ENCODE measurements at regions not wholly inside any gene's neighbourhood (a gene's known extent, or its start where the extent isn't known, plus 50 kb on each side); places are given as distances from the start of the nearest gene placed in this dataset.

GRCh38 chrX:27222661-27223060, 240.5 kb downstream of the PPP4R3C start:
- H3K4me1 Mint-ChIP-seq: no peaks in the 10 kb centered on the region
- DNase-seq: no peak
- H3K9ac ChIP-seq (ENCODE audit: extremely low read depth, low read length, poor library complexity, severe bottlenecking): no peak overlapping the region
- no peak for TF ChIP-seq CTCF (conservative IDR thresholded peaks at IDR 0.05)
- no peak overlapping the region for H3K4me3 ChIP-seq (ENCODE audit: low read length)
- 93% methylated on average over 8 of the region's 8 CpGs; no CpG with 5 or more reads in 1 of the 2 experiments for WGBS, 2 experiments (ENCODE audit: insufficient coverage in 1 of 2, insufficient read length in 1 of 2)
- H3K27me3 ChIP-seq (ENCODE audit: control insufficient read depth, insufficient read depth, low read length, poor library complexity, severe bottlenecking): no peaks in the 10 kb centered on the region
- no peaks in the 10 kb centered on the region for H3K9me3 ChIP-seq (ENCODE audit: control insufficient read depth, low read length)
- no peaks in the 10 kb centered on the region for H3K36me3 ChIP-seq (ENCODE audit: control insufficient read depth, insufficient read depth, low read length)
- H3K27me3 Mint-ChIP-seq (ENCODE audit: insufficient read depth): no peaks in the 10 kb centered on the region
- no peak overlapping the region for H3K27ac Mint-ChIP-seq
- peaks cover 51% of the 10 kb centered on the region for H3K9me3 Mint-ChIP-seq
- H3K4me3 Mint-ChIP-seq: no peak overlapping the region
- H3K4me1 ChIP-seq (ENCODE audit: control insufficient read depth, insufficient read depth, low read length): no peaks in the 10 kb centered on the region
- H3K36me3 Mint-ChIP-seq (ENCODE audit: low read depth): no peaks in the 10 kb centered on the region
- H3K27ac ChIP-seq (ENCODE audit: low read depth, low read length): no peak overlapping the region

- peaks cover 22% of the 10 kb centered on the region for H3K9me3 Mint-ChIP-seq
- H3K9ac ChIP-seq (ENCODE audit: extremely low read depth, low read length, poor library complexity, severe bottlenecking): no peak overlapping the region
- no peaks in the 10 kb centered on the region for H3K27me3 ChIP-seq (ENCODE audit: control insufficient read depth, insufficient read depth, low read length, poor library complexity, severe bottlenecking)
- H3K4me1 ChIP-seq (ENCODE audit: control insufficient read depth, insufficient read depth, low read length): no peaks in the 10 kb centered on the region
- no peak overlapping the region for H3K27ac Mint-ChIP-seq
- peak; percentile 58 for DNase-seq
- no peaks in the 10 kb centered on the region for H3K36me3 Mint-ChIP-seq (ENCODE audit: low read depth)
- H3K4me1 Mint-ChIP-seq: no peaks in the 10 kb centered on the region
- no peaks in the 10 kb centered on the region for H3K36me3 ChIP-seq (ENCODE audit: control insufficient read depth, insufficient read depth, low read length)
- no peak overlapping the region for H3K4me3 Mint-ChIP-seq
- no peak overlapping the region for H3K4me3 ChIP-seq (ENCODE audit: low read length)
- no peak overlapping the region for H3K27ac ChIP-seq (ENCODE audit: low read depth, low read length)
- WGBS, 2 experiments (ENCODE audit: insufficient coverage in 1 of 2, insufficient read length in 1 of 2): 25 to 45% methylated on average over 4 to 5 of the region's 5 CpGs
- TF ChIP-seq CTCF (conservative IDR thresholded peaks at IDR 0.05): peak; percentile 86
- H3K9me3 ChIP-seq (ENCODE audit: control insufficient read depth, low read length): no peaks in the 10 kb centered on the region
- no peaks in the 10 kb centered on the region for H3K27me3 Mint-ChIP-seq (ENCODE audit: insufficient read depth)
Measured at GRCh38 chrX:27186671-27187070, 276.5 kb downstream of the PPP4R3C start.

GRCh38 chrX:27163236-27163635, 299.9 kb downstream of the PPP4R3C start:
- DNase-seq: no peak
- Mint-ChIP-seq H3K4me1 (no peaks in the 10 kb centered on the region), H3K27me3 (ENCODE audit: insufficient read depth) (no peaks in the 10 kb centered on the region), H3K9me3 (peaks cover 30% of the 10 kb centered on the region), H3K4me3 (no peak overlapping the region), H3K27ac (no peak overlapping the region), H3K36me3 (ENCODE audit: low read depth) (no peaks in the 10 kb centered on the region)
- no peaks in the 10 kb centered on the region for H3K9me3 ChIP-seq (ENCODE audit: control insufficient read depth, low read length)
- no peak overlapping the region for H3K4me3 ChIP-seq (ENCODE audit: low read length)
- H3K9ac ChIP-seq (ENCODE audit: extremely low read depth, low read length, poor library complexity, severe bottlenecking): no peak overlapping the region
- no peaks in the 10 kb centered on the region for H3K4me1 ChIP-seq (ENCODE audit: control insufficient read depth, insufficient read depth, low read length)
- H3K36me3 ChIP-seq (ENCODE audit: control insufficient read depth, insufficient read depth, low read length): no peaks in the 10 kb centered on the region
- no peak overlapping the region for H3K27ac ChIP-seq (ENCODE audit: low read depth, low read length)
- TF ChIP-seq CTCF (conservative IDR thresholded peaks at IDR 0.05): no peak
- H3K27me3 ChIP-seq (ENCODE audit: control insufficient read depth, insufficient read depth, low read length, poor library complexity, severe bottlenecking): no peaks in the 10 kb centered on the region
- WGBS, 2 experiments (ENCODE audit: insufficient coverage in 1 of 2, insufficient read length in 1 of 2): 100% methylated on average over 1 of the region's 4 CpGs; no CpG with 5 or more reads in 1 of the 2 experiments

All from endodermal cell (in vitro differentiated cells).